Stimulated activated CD4-positive, alpha-beta T cell treated with anti-CD3 and anti-CD28 coated beads, Interleukin-1b, Interleukin-23, amount 100 ng/mL, for 24 hours (primary cell): ENCODE measurements at regions not wholly inside any gene's neighbourhood (a gene's known extent, or its start where the extent isn't known, plus 50 kb on each side); places are given as distances from the start of the nearest gene placed in this dataset.

ENCODE experiments used
- DNase-seq, 4 experiments: peaks; one replicate each; pipeline ENCODE4 v3.0.0-alpha.2; 2020; ENCODE audit warnings: low read depth in 4 of 4, low spot score in 1 of 4

- no peak for DNase-seq
Observed at GRCh38 chr4:20512033-20512792, 188.0 kb upstream of the PACRGL start.

- no peak for DNase-seq
Observed at GRCh38 chr4:20512985-20513384, 187.3 kb upstream of the PACRGL start.

- DNase-seq = no peak
Observed at GRCh38 chr4:20520901-20521300, 179.4 kb upstream of the PACRGL start.

- no peak for DNase-seq
Observed at GRCh38 chr4:20528508-20528907, 171.8 kb upstream of the PACRGL start.

- no peak for DNase-seq
Observed at GRCh38 chr4:20529691-20530090, 170.6 kb upstream of the PACRGL start.

GRCh38 chr4:20532116-20532790, 168.0 kb upstream of the PACRGL start:
- no peak for DNase-seq

GRCh38 chr4:20532871-20533870, 167.1 kb upstream of the PACRGL start:
- no peak for DNase-seq

- DNase-seq = no peak
Observed at GRCh38 chr4:20538905-20539304, 161.4 kb upstream of the PACRGL start.

- DNase-seq = no peak
Observed at GRCh38 chr4:20543131-20543530, 157.1 kb upstream of the PACRGL start.

GRCh38 chr4:20544645-20545044, 155.6 kb upstream of the PACRGL start:
- DNase-seq = no peak

GRCh38 chr4:20552004-20552403, 148.3 kb upstream of the PACRGL start:
- no peak for DNase-seq

GRCh38 chr4:20554134-20554533, 146.1 kb upstream of the PACRGL start:
- DNase-seq = no peak

GRCh38 chr4:20565075-20565721, 135.1 kb upstream of the PACRGL start:
- DNase-seq = no peak

- DNase-seq = no peak
Observed at GRCh38 chr4:20570981-20571715, 129.1 kb upstream of the PACRGL start.

GRCh38 chr4:20572976-20573375, 127.3 kb upstream of the PACRGL start:
- DNase-seq = no peak

GRCh38 chr4:20574986-20575385, 125.3 kb upstream of the PACRGL start:
- DNase-seq = no peak

GRCh38 chr4:20575486-20575885, 124.8 kb upstream of the PACRGL start:
- DNase-seq = no peak

GRCh38 chr4:20576861-20577260, 123.4 kb upstream of the PACRGL start:
- DNase-seq = no peak

GRCh38 chr4:20577702-20578101, 122.6 kb upstream of the PACRGL start:
- no peak for DNase-seq

GRCh38 chr4:20580907-20581306, 119.4 kb upstream of the PACRGL start:
- no peak for DNase-seq
